Sigmoid colon (tissue), 4 donors: ENCODE measurements at regions not wholly inside any gene's neighbourhood (a gene's known extent, or its start where the extent isn't known, plus 50 kb on each side); places are given as distances from the start of the nearest gene placed in this dataset.

ENCODE experiments used
- POLR2AphosphoS5 ChIP-seq, 4 donors: sonication (generic); formaldehyde crosslinking; IDR thresholded peaks; one replicate each; pipeline ENCODE4 v1.6.1; 2017; ENCODE audit warnings: antibody characterized with exemption in 4 of 4
- TF ChIP-seq, protein P1 (sequence below), 4 experiments: fragments of 450-650 bp in 3 of 4; fragments of 200-600 bp in 1 of 4; IDR thresholded peaks; one replicate each; pipeline ENCODE4 v1.5.1; 2016 to 2019; ENCODE audit warnings: antibody characterized with exemption in 4 of 4, mild to moderate bottlenecking in 3 of 4, moderate library complexity in 2 of 4

DNA sequence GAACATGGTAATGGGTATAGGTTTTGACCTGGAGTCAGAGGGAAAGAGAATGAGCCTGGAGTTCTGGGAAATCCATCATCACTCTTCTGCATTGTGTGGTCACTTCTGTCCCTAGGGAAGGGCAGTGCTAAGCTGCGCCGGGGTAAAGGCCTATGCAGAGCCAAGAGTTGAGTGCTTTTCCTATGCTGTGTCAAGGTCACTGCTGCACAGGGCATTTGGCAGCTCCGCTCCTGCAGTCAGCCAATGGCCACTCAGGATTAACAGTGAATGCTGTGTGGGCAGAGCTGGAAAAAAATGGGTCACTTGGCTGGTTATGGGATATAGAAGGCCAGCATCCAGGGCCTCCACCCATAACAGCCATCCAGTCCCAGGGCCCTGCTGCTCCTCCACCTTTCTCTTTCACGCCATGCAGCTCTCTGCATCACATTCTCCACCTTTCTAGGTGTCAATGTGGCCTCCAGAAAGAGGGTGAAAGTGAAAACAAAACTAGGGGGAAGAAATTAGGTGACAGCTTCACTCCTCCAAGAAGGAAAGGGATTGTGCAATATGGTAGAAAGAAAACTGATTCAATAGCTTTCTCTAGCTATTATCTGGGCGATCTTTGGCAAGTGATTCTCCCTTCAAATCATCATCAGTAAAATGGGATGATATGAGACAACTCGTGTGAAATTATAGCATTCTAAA is 279.3 kb upstream of the ANKRD55 start:
- TF ChIP-seq, protein P1, sequence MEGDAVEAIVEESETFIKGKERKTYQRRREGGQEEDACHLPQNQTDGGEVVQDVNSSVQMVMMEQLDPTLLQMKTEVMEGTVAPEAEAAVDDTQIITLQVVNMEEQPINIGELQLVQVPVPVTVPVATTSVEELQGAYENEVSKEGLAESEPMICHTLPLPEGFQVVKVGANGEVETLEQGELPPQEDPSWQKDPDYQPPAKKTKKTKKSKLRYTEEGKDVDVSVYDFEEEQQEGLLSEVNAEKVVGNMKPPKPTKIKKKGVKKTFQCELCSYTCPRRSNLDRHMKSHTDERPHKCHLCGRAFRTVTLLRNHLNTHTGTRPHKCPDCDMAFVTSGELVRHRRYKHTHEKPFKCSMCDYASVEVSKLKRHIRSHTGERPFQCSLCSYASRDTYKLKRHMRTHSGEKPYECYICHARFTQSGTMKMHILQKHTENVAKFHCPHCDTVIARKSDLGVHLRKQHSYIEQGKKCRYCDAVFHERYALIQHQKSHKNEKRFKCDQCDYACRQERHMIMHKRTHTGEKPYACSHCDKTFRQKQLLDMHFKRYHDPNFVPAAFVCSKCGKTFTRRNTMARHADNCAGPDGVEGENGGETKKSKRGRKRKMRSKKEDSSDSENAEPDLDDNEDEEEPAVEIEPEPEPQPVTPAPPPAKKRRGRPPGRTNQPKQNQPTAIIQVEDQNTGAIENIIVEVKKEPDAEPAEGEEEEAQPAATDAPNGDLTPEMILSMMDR (IDR thresholded peaks at IDR 0.05): no peak
- no peak for TF ChIP-seq POLR2AphosphoS5 (IDR thresholded peaks at IDR 0.05)
